HepG2 (cell line): ENCODE measurements at regions not wholly inside any gene's neighbourhood (a gene's known extent, or its start where the extent isn't known, plus 50 kb on each side); places are given as distances from the start of the nearest gene placed in this dataset.

Experiments used
- ATAC-seq: fragments of 200-7000 bp; cut with Tn5 transposase; 3 replicates; pipeline ENCODE4 v1.9.1; 2020; ENCODE audit warnings: mild to moderate bottlenecking, moderate library complexity
- BruUV-seq: library from RNA; stranded (reverse); fragments of 400-500 nt; replicated peaks from 2 replicates; lab custom pipeline; 2021; lab: Mats Ljungman, UMichigan
- CTCF ChIA-PET: fragments of 300-600 bp; formaldehyde crosslinking; extraction: SDS; loops from one replicate; lab custom pipeline; 2021; ENCODE audit warnings: low total read pairs, inconsistent platforms, low intra/inter-chr PET ratio; lab: Yijun Ruan, JAX
- POLR2A ChIA-PET: fragments of 350-600 bp; sonication (Branson Sonifier 250); formaldehyde crosslinking; loops from one replicate; lab custom pipeline; 2020; ENCODE audit warnings: antibody characterized with exemption, inconsistent platforms; lab: Yijun Ruan, JAX
- DNase-seq: peaks from one replicate; pipeline ENCODE4 v3.0.0-alpha.2; 2015; ENCODE audit warnings: low spot score
- FAIRE-seq: peaks from 3 replicates; lab custom pipeline; 2011; peaks lifted over from hg19 to GRCh38; lab: Jason Lieb, UNC
- H2AFZ ChIP-seq: one replicate; pipeline ENCODE4 v1.6.1; 2011; ENCODE audit warnings: low read length, inconsistent platforms
- H3K27ac ChIP-seq: fragments of 300-600 bp; 3 replicates; pipeline ENCODE4 v1.8.0; 2011; ENCODE audit warnings: mixed run types, mild to moderate bottlenecking, mixed read lengths, low read length, inconsistent platforms; ENCODE audit not compliant: insufficient read depth; ENCODE audit errors: extremely low read length
- H3K27me3 ChIP-seq, 2 experiments: fragments of 200-600 bp in 1 of 2; 2 replicates in 1 of 2; 3 replicates in 1 of 2; pipeline versions ENCODE4 v1.6.0 to v1.8.0; 2011; ENCODE audit warnings: low read length in 2 of 2, mild to moderate bottlenecking in 2 of 2, moderate library complexity in 2 of 2, inconsistent platforms in 1 of 2; ENCODE audit not compliant: insufficient read depth in 2 of 2, control insufficient read depth in 1 of 2
- H3K36me3 ChIP-seq, 2 experiments: fragments of 200-600 bp in 1 of 2; replicated peaks in 1 of 2; 2 replicates in 1 of 2; 3 replicates in 1 of 2; pipeline versions ENCODE4 v1.5.1 to v1.8.0; 2011; ENCODE audit warnings: low read length in 2 of 2, inconsistent platforms in 1 of 2; ENCODE audit not compliant: insufficient read depth in 2 of 2, control insufficient read depth in 1 of 2
- H3K4me1 ChIP-seq: 2 replicates; pipeline ENCODE4 v1.5.1; 2012; ENCODE audit warnings: low read length, inconsistent platforms; ENCODE audit not compliant: insufficient read depth
- H3K4me2 ChIP-seq: 2 replicates; pipeline ENCODE4 v1.6.0; 2011; ENCODE audit warnings: low read depth, low read length, inconsistent platforms
- H3K4me3 ChIP-seq, 3 experiments: fragments of 200-600 bp in 1 of 3; sonication (generic), shearing (Covaris generic) in 1 of 3; replicated peaks in 1 of 3; 2 replicates each; pipeline ENCODE4 v1.5.1; 2011 to 2016; ENCODE audit warnings: low read length in 3 of 3, inconsistent platforms in 2 of 3, low read depth in 2 of 3, mild to moderate bottlenecking in 2 of 3, control low read depth in 1 of 3, mixed read lengths in 1 of 3; ENCODE audit not compliant: insufficient read depth in 1 of 3
- H3K79me2 ChIP-seq: one replicate; pipeline ENCODE4 v1.6.1; 2011; ENCODE audit warnings: low read length, inconsistent platforms; ENCODE audit not compliant: insufficient read depth
- H3K9ac ChIP-seq: 2 replicates; pipeline ENCODE4 v1.6.0; 2011; ENCODE audit warnings: mild to moderate bottlenecking, low read depth, low read length, inconsistent platforms; ENCODE audit not compliant: insufficient read depth
- H3K9me3 ChIP-seq: 2 replicates; pipeline ENCODE4 v1.5.1; 2012; ENCODE audit warnings: mild to moderate bottlenecking, low read length
- H4K20me1 ChIP-seq: 2 replicates; pipeline ENCODE4 v1.6.0; 2011; ENCODE audit warnings: inconsistent platforms, mild to moderate bottlenecking, low read length, moderate library complexity; ENCODE audit not compliant: insufficient read depth
- GPN1 ChIP-seq: sonication (generic); formaldehyde crosslinking; IDR thresholded peaks from 2 replicates; pipeline ENCODE4 v1.5.1; 2020; ENCODE audit warnings: missing genetic modification reagents, borderline replicate concordance
- MLLT10 ChIP-seq: sonication (generic); formaldehyde crosslinking; IDR thresholded peaks from 2 replicates; pipeline ENCODE4 v1.4.0; 2020; ENCODE audit warnings: missing genetic modification reagents
- RAD21 ChIP-seq: fragments of 450-650 bp; formaldehyde crosslinking; IDR thresholded peaks from 2 replicates; pipeline ENCODE4 v1.5.0; 2020; ENCODE audit warnings: mild to moderate bottlenecking
- U2AF2 ChIP-seq: fragments of 200-400 bp; formaldehyde crosslinking; IDR thresholded peaks from 2 replicates; pipeline ENCODE4 v1.6.1; 2017; ENCODE audit warnings: low read depth, mild to moderate bottlenecking, low read length
- ZKSCAN1 ChIP-seq: fragments of 150-350 bp; IDR thresholded peaks from 2 replicates; pipeline ENCODE4 v1.6.1; 2014; ENCODE audit warnings: low read length
- ZNF598 ChIP-seq: sonication (generic); formaldehyde crosslinking; IDR thresholded peaks from 2 replicates; pipeline ENCODE4 v1.5.1; 2020; ENCODE audit warnings: mild to moderate bottlenecking, missing genetic modification reagents, borderline replicate concordance
- WGBS: methylation state at CpG from one replicate; pipeline ENCODE4 v1.1.6; 2017; ENCODE audit warnings: low lambda C conversion rate; 5-methylcytosine and 5-hydroxymethylcytosine counted together
- in situ Hi-C: cut with HindIII; loops from 2 replicates; pipeline ENCODE4 v1.10.0; 2017; ENCODE audit warnings: low pct_unique_long_range_greater_than_20kb; ENCODE audit not compliant: extremely low pct_ligation_motif_present
- intact Hi-C: fragments of 100-400 bp; cut with micrococcal nuclease; formaldehyde crosslinking; loops from one replicate; pipeline ENCODE4 v1.10.0; 2022; ENCODE audit not compliant: unreplicated experiment
- TF ChIP-seq, protein P1 (sequence below), 2 experiments: sonication (generic) in 1 of 2; formaldehyde crosslinking in 1 of 2; IDR thresholded peaks; 2 replicates each; pipeline versions ENCODE4 v1.6.1 to v1.9.0; 2014 to 2022; ENCODE audit warnings: antibody characterized with exemption in 1 of 2, borderline replicate concordance in 1 of 2, inconsistent platforms in 1 of 2, low read depth in 1 of 2, missing genetic modification reagents in 1 of 2
- TF ChIP-seq, protein P2 (sequence below): IDR thresholded peaks from 2 replicates; pipeline ENCODE4 v1.6.1; 2012; ENCODE audit warnings: low read length, improper control_type of control experiment
- TF ChIP-seq, protein P3 (sequence below): sonication (generic); formaldehyde crosslinking; IDR thresholded peaks from 2 replicates; pipeline ENCODE4 v1.4.0; 2020; ENCODE audit warnings: mild to moderate bottlenecking, missing genetic modification reagents, borderline replicate concordance

DNA sequence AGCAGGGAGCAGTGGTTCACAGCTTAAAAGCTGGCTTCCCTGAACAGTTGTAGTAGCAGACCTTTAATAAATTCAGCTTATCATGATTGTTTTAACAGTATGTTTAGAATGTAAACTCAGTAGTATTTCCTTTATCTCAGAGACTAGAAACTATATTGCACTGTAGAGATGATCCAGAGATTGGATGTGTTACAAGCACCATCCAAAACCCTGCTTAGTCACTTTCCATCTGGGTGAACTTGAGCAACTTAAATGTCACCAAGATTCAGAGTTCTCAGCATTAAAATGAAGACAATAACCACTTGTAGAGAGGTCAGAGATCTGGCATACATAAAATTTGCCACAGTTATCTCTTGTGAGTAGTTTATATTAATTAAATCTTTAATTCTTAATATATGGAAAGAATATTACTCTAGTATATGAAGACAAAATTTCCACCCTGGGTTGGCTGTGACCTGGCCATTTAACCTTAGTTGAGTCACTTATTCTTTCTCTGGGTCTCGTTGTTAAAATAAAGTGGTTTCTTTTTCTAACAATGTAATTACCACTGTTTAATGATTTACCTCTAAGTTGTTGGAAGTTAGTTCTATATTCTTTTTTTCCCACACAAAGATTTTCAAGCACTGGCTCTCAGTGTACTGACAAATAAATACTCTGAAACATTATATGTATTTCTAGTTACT lies 239.2 kb upstream of the FKBP1C start:
- H3K27me3 ChIP-seq: no peaks in the 10 kb centered on the region
- CTCF ChIA-PET: no interaction called here
- in situ Hi-C loops: no loop called here
- ATAC-seq: no peak
- H2AFZ ChIP-seq: no peak overlapping the region
- no peak overlapping the region for H3K4me3 ChIP-seq
- WGBS: 0% methylated on average over 1 of the region's 1 CpG
- no TSS peak for BruUV-seq
- no peaks in the 10 kb centered on the region for H3K4me1 ChIP-seq
- no peak for FAIRE-seq
- H3K9me3 ChIP-seq: no peaks in the 10 kb centered on the region
- no peak overlapping the region for H3K27ac ChIP-seq
- no peaks in the 10 kb centered on the region for H3K79me2 ChIP-seq
- no peak overlapping the region for H3K9ac ChIP-seq
- no peak for DNase-seq
- POLR2A ChIA-PET: no interaction called here
- no peaks in the 10 kb centered on the region for H4K20me1 ChIP-seq
- no peak overlapping the region for H3K4me2 ChIP-seq
- intact Hi-C loops: no loop called here
- no peaks in the 10 kb centered on the region for H3K36me3 ChIP-seq
- TF ChIP-seq ZNF598 (CRISPR knock-in tag): no peak
- TF ChIP-seq ZKSCAN1: no peak
- no peak for TF ChIP-seq U2AF2
- no peak for TF ChIP-seq GPN1 (CRISPR knock-in tag)
- TF ChIP-seq, protein P1, sequence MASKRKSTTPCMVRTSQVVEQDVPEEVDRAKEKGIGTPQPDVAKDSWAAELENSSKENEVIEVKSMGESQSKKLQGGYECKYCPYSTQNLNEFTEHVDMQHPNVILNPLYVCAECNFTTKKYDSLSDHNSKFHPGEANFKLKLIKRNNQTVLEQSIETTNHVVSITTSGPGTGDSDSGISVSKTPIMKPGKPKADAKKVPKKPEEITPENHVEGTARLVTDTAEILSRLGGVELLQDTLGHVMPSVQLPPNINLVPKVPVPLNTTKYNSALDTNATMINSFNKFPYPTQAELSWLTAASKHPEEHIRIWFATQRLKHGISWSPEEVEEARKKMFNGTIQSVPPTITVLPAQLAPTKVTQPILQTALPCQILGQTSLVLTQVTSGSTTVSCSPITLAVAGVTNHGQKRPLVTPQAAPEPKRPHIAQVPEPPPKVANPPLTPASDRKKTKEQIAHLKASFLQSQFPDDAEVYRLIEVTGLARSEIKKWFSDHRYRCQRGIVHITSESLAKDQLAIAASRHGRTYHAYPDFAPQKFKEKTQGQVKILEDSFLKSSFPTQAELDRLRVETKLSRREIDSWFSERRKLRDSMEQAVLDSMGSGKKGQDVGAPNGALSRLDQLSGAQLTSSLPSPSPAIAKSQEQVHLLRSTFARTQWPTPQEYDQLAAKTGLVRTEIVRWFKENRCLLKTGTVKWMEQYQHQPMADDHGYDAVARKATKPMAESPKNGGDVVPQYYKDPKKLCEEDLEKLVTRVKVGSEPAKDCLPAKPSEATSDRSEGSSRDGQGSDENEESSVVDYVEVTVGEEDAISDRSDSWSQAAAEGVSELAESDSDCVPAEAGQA (IDR thresholded peaks at IDR 0.05; ENCODE audit: low read depth): no peak
- TF ChIP-seq, protein P1 (CRISPR knock-in tag; IDR thresholded peaks at IDR 0.05; ENCODE audit: borderline replicate concordance): no peak
- no peak for TF ChIP-seq MLLT10 (CRISPR knock-in tag)
- TF ChIP-seq RAD21: no peak
- TF ChIP-seq, protein P2, sequence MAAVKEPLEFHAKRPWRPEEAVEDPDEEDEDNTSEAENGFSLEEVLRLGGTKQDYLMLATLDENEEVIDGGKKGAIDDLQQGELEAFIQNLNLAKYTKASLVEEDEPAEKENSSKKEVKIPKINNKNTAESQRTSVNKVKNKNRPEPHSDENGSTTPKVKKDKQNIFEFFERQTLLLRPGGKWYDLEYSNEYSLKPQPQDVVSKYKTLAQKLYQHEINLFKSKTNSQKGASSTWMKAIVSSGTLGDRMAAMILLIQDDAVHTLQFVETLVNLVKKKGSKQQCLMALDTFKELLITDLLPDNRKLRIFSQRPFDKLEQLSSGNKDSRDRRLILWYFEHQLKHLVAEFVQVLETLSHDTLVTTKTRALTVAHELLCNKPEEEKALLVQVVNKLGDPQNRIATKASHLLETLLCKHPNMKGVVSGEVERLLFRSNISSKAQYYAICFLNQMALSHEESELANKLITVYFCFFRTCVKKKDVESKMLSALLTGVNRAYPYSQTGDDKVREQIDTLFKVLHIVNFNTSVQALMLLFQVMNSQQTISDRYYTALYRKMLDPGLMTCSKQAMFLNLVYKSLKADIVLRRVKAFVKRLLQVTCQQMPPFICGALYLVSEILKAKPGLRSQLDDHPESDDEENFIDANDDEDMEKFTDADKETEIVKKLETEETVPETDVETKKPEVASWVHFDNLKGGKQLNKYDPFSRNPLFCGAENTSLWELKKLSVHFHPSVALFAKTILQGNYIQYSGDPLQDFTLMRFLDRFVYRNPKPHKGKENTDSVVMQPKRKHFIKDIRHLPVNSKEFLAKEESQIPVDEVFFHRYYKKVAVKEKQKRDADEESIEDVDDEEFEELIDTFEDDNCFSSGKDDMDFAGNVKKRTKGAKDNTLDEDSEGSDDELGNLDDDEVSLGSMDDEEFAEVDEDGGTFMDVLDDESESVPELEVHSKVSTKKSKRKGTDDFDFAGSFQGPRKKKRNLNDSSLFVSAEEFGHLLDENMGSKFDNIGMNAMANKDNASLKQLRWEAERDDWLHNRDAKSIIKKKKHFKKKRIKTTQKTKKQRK: no peak
- TF ChIP-seq, protein P3, sequence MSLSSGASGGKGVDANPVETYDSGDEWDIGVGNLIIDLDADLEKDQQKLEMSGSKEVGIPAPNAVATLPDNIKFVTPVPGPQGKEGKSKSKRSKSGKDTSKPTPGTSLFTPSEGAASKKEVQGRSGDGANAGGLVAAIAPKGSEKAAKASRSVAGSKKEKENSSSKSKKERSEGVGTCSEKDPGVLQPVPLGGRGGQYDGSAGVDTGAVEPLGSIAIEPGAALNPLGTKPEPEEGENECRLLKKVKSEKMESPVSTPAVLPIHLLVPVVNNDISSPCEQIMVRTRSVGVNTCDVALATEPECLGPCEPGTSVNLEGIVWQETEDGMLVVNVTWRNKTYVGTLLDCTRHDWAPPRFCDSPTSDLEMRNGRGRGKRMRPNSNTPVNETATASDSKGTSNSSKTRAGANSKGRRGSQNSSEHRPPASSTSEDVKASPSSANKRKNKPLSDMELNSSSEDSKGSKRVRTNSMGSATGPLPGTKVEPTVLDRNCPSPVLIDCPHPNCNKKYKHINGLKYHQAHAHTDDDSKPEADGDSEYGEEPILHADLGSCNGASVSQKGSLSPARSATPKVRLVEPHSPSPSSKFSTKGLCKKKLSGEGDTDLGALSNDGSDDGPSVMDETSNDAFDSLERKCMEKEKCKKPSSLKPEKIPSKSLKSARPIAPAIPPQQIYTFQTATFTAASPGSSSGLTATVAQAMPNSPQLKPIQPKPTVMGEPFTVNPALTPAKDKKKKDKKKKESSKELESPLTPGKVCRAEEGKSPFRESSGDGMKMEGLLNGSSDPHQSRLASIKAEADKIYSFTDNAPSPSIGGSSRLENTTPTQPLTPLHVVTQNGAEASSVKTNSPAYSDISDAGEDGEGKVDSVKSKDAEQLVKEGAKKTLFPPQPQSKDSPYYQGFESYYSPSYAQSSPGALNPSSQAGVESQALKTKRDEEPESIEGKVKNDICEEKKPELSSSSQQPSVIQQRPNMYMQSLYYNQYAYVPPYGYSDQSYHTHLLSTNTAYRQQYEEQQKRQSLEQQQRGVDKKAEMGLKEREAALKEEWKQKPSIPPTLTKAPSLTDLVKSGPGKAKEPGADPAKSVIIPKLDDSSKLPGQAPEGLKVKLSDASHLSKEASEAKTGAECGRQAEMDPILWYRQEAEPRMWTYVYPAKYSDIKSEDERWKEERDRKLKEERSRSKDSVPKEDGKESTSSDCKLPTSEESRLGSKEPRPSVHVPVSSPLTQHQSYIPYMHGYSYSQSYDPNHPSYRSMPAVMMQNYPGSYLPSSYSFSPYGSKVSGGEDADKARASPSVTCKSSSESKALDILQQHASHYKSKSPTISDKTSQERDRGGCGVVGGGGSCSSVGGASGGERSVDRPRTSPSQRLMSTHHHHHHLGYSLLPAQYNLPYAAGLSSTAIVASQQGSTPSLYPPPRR (CRISPR knock-in tag): no peak
